GM18508 (cell line): ENCODE measurements at regions not wholly inside any gene's neighbourhood (a gene's known extent, or its start where the extent isn't known, plus 50 kb on each side); places are given as distances from the start of the nearest gene placed in this dataset.
"Not testable (repeated sequence)": the region's sequence is repeated elsewhere in the genome, so short reads cannot be mapped to it uniquely, and the experiment has no call there.

Source experiments
- ATAC-seq: cut with Tn5 transposase; IDR thresholded peaks from one replicate; pipeline ENCODE4 v1.9.1; 2021; ENCODE audit warnings: moderate number of reproducible peaks; ENCODE audit not compliant: insufficient read depth, unreplicated experiment

- ATAC-seq = no peak
Observed at GRCh38 chr5:27928060-27928459, 889.7 kb upstream of the CDH9 start.

GRCh38 chr5:27911216-27911615 is 872.8 kb upstream of the CDH9 start:
- no peak for ATAC-seq

GRCh38 chr5:27908341-27908740 is 870.0 kb upstream of the CDH9 start:
- ATAC-seq = no peak

GRCh38 chr5:27906931-27907601 is 868.7 kb upstream of the CDH9 start:
- no peak for ATAC-seq

- no peak for ATAC-seq
Observed at GRCh38 chr5:27906481-27906880, 868.1 kb upstream of the CDH9 start.

- ATAC-seq = no peak
Observed at GRCh38 chr5:27900761-27901160, 862.4 kb upstream of the CDH9 start.

- ATAC-seq = no peak
Observed at GRCh38 chr5:27876071-27876470, 837.7 kb upstream of the CDH9 start.

- no peak for ATAC-seq
Observed at GRCh38 chr5:27875148-27875547, 836.8 kb upstream of the CDH9 start.

- no peak for ATAC-seq
Observed at GRCh38 chr5:27868292-27868691, 829.9 kb upstream of the CDH9 start.

GRCh38 chr5:27855491-27855890 is 817.1 kb upstream of the CDH9 start:
- no peak for ATAC-seq

- ATAC-seq = no peak
Observed at GRCh38 chr5:27854243-27854852, 816.0 kb upstream of the CDH9 start.

- no peak for ATAC-seq
Observed at GRCh38 chr5:27845248-27845647, 806.9 kb upstream of the CDH9 start.

- not testable (repeated sequence) for ATAC-seq
Observed at GRCh38 chr5:27836704-27837103, 798.3 kb upstream of the CDH9 start.

- ATAC-seq = no peak
Observed at GRCh38 chr5:27832886-27833285, 794.5 kb upstream of the CDH9 start.

GRCh38 chr5:27830546-27830945 is 792.2 kb upstream of the CDH9 start:
- ATAC-seq = no peak

- ATAC-seq = no peak
Observed at GRCh38 chr5:27821681-27822080, 783.3 kb upstream of the CDH9 start.

GRCh38 chr5:27818888-27819287 is 780.5 kb upstream of the CDH9 start:
- no peak for ATAC-seq

- ATAC-seq = no peak
Observed at GRCh38 chr5:27814983-27815382, 776.6 kb upstream of the CDH9 start.

- ATAC-seq = no peak
Observed at GRCh38 chr5:27814286-27814685, 775.9 kb upstream of the CDH9 start.

- no peak for ATAC-seq
Observed at GRCh38 chr5:27810458-27810857, 772.1 kb upstream of the CDH9 start.

- ATAC-seq = no peak
Observed at GRCh38 chr5:27797220-27797619, 758.8 kb upstream of the CDH9 start.

- no peak for ATAC-seq
Observed at GRCh38 chr5:27788184-27788583, 749.8 kb upstream of the CDH9 start.
